Lower lobe of right lung (tissue), 2 donors: ENCODE measurements at regions not wholly inside any gene's neighbourhood (a gene's known extent, or its start where the extent isn't known, plus 50 kb on each side); places are given as distances from the start of the nearest gene placed in this dataset.

Experiments
- ATAC-seq, 2 donors: fragments of 200-7000 bp; cut with Tn5 transposase; one replicate each; pipeline ENCODE4 v1.9.1; 2020 to 2022; ENCODE audit warnings: mild to moderate bottlenecking in 2 of 2, moderate library complexity in 2 of 2
- DNase-seq: peaks from one replicate; pipeline ENCODE4 v3.0.0-alpha.2; 2020
- H3K27ac ChIP-seq: fragments of 200-600 bp; one replicate; pipeline ENCODE4 v1.8.0; 2022
- H3K27me3 ChIP-seq: fragments of 200-600 bp; one replicate; pipeline ENCODE4 v1.8.0; 2022; ENCODE audit warnings: low read depth
- H3K36me3 ChIP-seq: fragments of 200-600 bp; one replicate; pipeline ENCODE4 v1.8.0; 2022; ENCODE audit warnings: mild to moderate bottlenecking
- H3K4me1 ChIP-seq: fragments of 200-600 bp; one replicate; pipeline ENCODE4 v1.8.0; 2022
- H3K4me3 ChIP-seq: fragments of 200-600 bp; one replicate; pipeline ENCODE4 v1.8.0; 2022; ENCODE audit warnings: mild to moderate bottlenecking
- H3K9me3 ChIP-seq: fragments of 200-600 bp; one replicate; pipeline ENCODE4 v1.8.0; 2022
- CTCF ChIP-seq: fragments of 200-600 bp; IDR thresholded peaks from one replicate; pipeline ENCODE4 v1.8.0; 2022; ENCODE audit warnings: antibody characterized with exemption, mild to moderate bottlenecking
- intact Hi-C: fragments of 100-400 bp; cut with DNase I; formaldehyde crosslinking; loops from one replicate; pipeline ENCODE4 v1.11.0; 2022
- donor health status: DM: no; HTN: yes; CAD: no; lungs with severe emphysema.

- Histone ChIP-seq H3K4me3 (no peak overlapping the region), H3K4me1 (no peaks in the 10 kb centered on the region), H3K36me3 (no peaks in the 10 kb centered on the region), H3K27me3 (no peaks in the 10 kb centered on the region), H3K9me3 (no peaks in the 10 kb centered on the region), H3K27ac (no peak overlapping the region)
- no peak for ATAC-seq
- intact Hi-C loops: no loop called here
- TF ChIP-seq CTCF: no peak
- no peak for DNase-seq
These were observed 2044.4 kb downstream of the OLFM4 start for GRCh38 chr13:55073000-55073399.

DNA sequence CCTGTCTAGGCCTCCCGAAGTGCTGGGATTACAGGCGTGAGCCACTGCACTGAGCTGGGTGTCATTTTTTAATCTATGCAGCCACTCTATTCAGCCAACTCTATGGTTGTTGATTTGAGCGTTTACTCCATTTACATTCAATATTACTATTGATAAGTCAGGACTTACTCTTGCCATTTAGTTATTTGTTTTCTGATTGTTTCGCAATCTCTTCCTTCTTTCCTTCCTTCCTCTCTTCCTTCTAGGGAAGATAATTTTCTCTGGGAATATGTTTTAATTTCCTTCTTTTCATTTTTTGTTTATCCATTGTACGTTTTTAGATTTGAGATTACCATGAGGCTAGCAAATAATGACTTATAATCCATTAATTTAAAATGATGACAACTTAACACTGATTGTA, 2056.0 kb downstream of the OLFM4 start:
- Histone ChIP-seq H3K27me3 (no peaks in the 10 kb centered on the region), H3K9me3 (no peaks in the 10 kb centered on the region), H3K4me3 (no peak overlapping the region), H3K27ac (no peak overlapping the region), H3K4me1 (no peaks in the 10 kb centered on the region), H3K36me3 (no peaks in the 10 kb centered on the region)
- intact Hi-C loops: no loop called here
- DNase-seq (no peak), ATAC-seq (no peak)
- TF ChIP-seq CTCF: no peak

GRCh38 chr13:55087085-55087484, 2053.6 kb upstream of the PRR20A start:
- intact Hi-C loops: no loop called here
- Histone ChIP-seq H3K4me1 (no peaks in the 10 kb centered on the region), H3K27me3 (no peaks in the 10 kb centered on the region), H3K4me3 (no peak overlapping the region), H3K36me3 (no peaks in the 10 kb centered on the region), H3K27ac (no peak overlapping the region), H3K9me3 (no peaks in the 10 kb centered on the region)
- DNase-seq (no peak), ATAC-seq (no peak)
- TF ChIP-seq CTCF: no peak

DNA sequence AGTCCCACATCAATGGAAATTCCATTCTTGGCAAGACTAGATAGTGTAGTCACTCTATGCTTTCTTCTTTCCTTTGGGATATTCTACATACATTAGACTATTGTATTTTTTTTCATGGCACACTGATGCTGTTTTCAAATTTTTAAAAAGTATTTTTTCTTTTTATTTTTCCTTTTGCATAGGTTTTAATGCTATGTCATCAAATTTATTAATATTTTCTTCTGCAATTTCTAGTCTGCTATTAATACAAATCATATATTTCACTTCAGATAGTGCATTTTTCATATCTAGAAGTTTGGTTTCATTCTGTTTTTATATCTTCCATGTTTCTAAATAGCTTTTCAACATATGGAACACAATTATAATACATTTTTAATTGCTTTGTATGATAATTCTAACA, 2050.1 kb upstream of the PRR20A start:
- no peak for TF ChIP-seq CTCF
- Histone ChIP-seq H3K27ac (no peak overlapping the region), H3K36me3 (no peaks in the 10 kb centered on the region), H3K4me1 (no peaks in the 10 kb centered on the region), H3K27me3 (no peaks in the 10 kb centered on the region), H3K4me3 (no peak overlapping the region), H3K9me3 (no peaks in the 10 kb centered on the region)
- DNase-seq (no peak), ATAC-seq (no peak)
- intact Hi-C loops: no loop called here

DNA sequence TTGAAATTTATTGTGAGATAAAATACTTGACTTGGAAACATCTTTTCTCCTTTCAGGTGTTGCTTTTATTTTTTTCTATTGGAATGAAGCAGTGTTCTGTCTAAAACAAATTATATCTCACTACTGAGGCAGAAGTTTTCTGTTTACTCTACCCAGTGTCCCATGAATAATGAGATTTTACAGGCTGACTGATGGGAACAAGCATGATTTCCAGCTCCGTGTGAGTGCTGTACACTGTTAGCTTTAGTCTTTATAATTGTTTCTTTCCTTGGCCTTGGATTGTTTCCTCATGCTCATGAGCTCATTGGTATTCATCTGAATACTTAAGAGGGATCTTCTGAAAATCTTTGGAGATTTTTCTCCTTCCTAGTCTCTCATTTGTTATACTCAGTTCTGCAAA, 2049.5 kb upstream of the PRR20A start:
- TF ChIP-seq CTCF: no peak
- Histone ChIP-seq H3K4me1 (no peaks in the 10 kb centered on the region), H3K27me3 (no peaks in the 10 kb centered on the region), H3K9me3 (no peaks in the 10 kb centered on the region), H3K27ac (no peak overlapping the region), H3K36me3 (no peaks in the 10 kb centered on the region), H3K4me3 (no peak overlapping the region)
- ATAC-seq (no peak), DNase-seq (no peak)
- intact Hi-C loops: no loop called here

GRCh38 chr13:55106509-55106908, 2034.2 kb upstream of the PRR20A start:
- no peak for TF ChIP-seq CTCF
- Histone ChIP-seq H3K27me3 (no peaks in the 10 kb centered on the region), H3K4me1 (no peaks in the 10 kb centered on the region), H3K9me3 (no peaks in the 10 kb centered on the region), H3K36me3 (no peaks in the 10 kb centered on the region), H3K4me3 (no peak overlapping the region), H3K27ac (no peak overlapping the region)
- ATAC-seq: no peak
- intact Hi-C loops: no loop called here
- no peak for DNase-seq
